Suprapubic skin (tissue), 4 donors: ENCODE measurements at regions not wholly inside any gene's neighbourhood (a gene's known extent, or its start where the extent isn't known, plus 50 kb on each side); places are given as distances from the start of the nearest gene placed in this dataset.

Source experiments
- DNase-seq, 2 donors: peaks; one replicate each; pipeline ENCODE4 v3.0.0-alpha.2; 2019; ENCODE audit warnings: low spot score in 2 of 2
- H3K27ac ChIP-seq: fragments of 200-600 bp; sonication (generic); one replicate; pipeline ENCODE4 v1.5.1; 2019
- H3K27me3 ChIP-seq: fragments of 200-600 bp; sonication (generic); one replicate; pipeline ENCODE4 v1.5.1; 2019
- H3K36me3 ChIP-seq: fragments of 200-600 bp; sonication (generic); one replicate; pipeline ENCODE4 v1.5.1; 2019
- H3K4me1 ChIP-seq: fragments of 200-600 bp; sonication (generic); one replicate; pipeline ENCODE4 v1.5.1; 2019
- H3K4me3 ChIP-seq: fragments of 200-600 bp; sonication (generic); one replicate; pipeline ENCODE4 v1.5.1; 2019; ENCODE audit warnings: mild to moderate bottlenecking
- H3K9me3 ChIP-seq: fragments of 200-600 bp; sonication (generic); one replicate; pipeline ENCODE4 v1.5.1; 2019
- EP300 ChIP-seq: sonication (generic); formaldehyde crosslinking; IDR thresholded peaks from one replicate; pipeline ENCODE4 v1.6.1; 2017; ENCODE audit warnings: antibody characterized with exemption
- POLR2A ChIP-seq, 2 donors: fragments of 450-650 bp; IDR thresholded peaks; one replicate each; pipeline ENCODE4 v1.6.1; 2017; ENCODE audit warnings: antibody characterized with exemption in 2 of 2, mild to moderate bottlenecking in 2 of 2, moderate library complexity in 2 of 2
- POLR2AphosphoS5 ChIP-seq, 3 donors: sonication (generic); formaldehyde crosslinking; IDR thresholded peaks; one replicate each; pipeline ENCODE4 v1.6.1; 2017; ENCODE audit warnings: antibody characterized with exemption in 3 of 3
- WGBS: methylation state at CpG from one replicate; pipeline ENCODE4 v1.1.5; 2018; 5-methylcytosine and 5-hydroxymethylcytosine counted together
- TF ChIP-seq, protein P1 (sequence below), 2 donors: fragments of 200-600 bp in 1 of 2; fragments of 450-650 bp in 1 of 2; sonication (generic) in 1 of 2; IDR thresholded peaks; one replicate each; pipeline ENCODE4 v1.5.1; 2016 to 2019; ENCODE audit warnings: antibody characterized with exemption in 2 of 2, mild to moderate bottlenecking in 1 of 2, moderate library complexity in 1 of 2

- Histone ChIP-seq H3K9me3 (no peaks in the 10 kb centered on the region), H3K36me3 (no peaks in the 10 kb centered on the region), H3K4me3 (no peak overlapping the region), H3K27me3 (no peaks in the 10 kb centered on the region), H3K27ac (no peak overlapping the region), H3K4me1 (peaks cover 7% of the 10 kb centered on the region)
- 88% methylated on average over 4 of the region's 4 CpGs for WGBS
- DNase-seq, result no peak
- TF ChIP-seq, protein P1, sequence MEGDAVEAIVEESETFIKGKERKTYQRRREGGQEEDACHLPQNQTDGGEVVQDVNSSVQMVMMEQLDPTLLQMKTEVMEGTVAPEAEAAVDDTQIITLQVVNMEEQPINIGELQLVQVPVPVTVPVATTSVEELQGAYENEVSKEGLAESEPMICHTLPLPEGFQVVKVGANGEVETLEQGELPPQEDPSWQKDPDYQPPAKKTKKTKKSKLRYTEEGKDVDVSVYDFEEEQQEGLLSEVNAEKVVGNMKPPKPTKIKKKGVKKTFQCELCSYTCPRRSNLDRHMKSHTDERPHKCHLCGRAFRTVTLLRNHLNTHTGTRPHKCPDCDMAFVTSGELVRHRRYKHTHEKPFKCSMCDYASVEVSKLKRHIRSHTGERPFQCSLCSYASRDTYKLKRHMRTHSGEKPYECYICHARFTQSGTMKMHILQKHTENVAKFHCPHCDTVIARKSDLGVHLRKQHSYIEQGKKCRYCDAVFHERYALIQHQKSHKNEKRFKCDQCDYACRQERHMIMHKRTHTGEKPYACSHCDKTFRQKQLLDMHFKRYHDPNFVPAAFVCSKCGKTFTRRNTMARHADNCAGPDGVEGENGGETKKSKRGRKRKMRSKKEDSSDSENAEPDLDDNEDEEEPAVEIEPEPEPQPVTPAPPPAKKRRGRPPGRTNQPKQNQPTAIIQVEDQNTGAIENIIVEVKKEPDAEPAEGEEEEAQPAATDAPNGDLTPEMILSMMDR (IDR thresholded peaks at IDR 0.05), result no peak
- TF ChIP-seq POLR2AphosphoS5 (IDR thresholded peaks at IDR 0.05) (no peak), EP300 (no peak), POLR2A (IDR thresholded peaks at IDR 0.05) (no peak)
These were observed 702.0 kb downstream of the CDH11 start for GRCh38 chr16:64419832-64420231.

DNA sequence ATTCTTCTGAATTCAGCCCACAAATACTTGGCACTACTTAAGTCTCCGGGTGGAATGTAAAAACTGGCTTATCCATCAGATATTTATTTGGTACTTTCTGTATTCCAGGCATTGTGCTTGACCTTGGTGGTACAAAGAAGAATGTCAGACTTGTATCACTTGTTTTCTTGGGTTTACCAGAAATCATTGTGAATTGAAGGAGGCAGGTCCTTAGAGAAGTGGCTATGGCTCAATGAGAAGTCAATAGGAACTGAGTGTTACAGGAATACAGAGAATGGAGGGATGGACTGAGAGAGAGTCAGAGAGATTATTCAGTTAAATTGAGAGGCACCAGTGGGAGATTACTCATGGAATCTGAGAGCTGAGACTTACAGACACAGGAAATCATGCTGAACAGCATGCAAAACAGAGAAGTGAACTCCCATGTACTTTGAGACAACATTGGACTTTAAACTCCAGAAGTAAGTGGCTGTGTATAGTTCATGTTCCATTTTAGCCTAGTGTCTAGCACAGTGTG lies 704.1 kb downstream of the CDH11 start:
- Histone ChIP-seq H3K27ac (peak overlapping the region; percentile 13), H3K9me3 (no peaks in the 10 kb centered on the region), H3K4me1 (peaks cover 10% of the 10 kb centered on the region), H3K36me3 (no peaks in the 10 kb centered on the region), H3K4me3 (no peak overlapping the region), H3K27me3 (no peaks in the 10 kb centered on the region)
- 36% methylated on average over 1 of the region's 1 CpG for WGBS
- TF ChIP-seq POLR2A (IDR thresholded peaks at IDR 0.05), result no peak
- TF ChIP-seq, protein P1 (IDR thresholded peaks at IDR 0.05), result no peak
- no peak for DNase-seq

DNA sequence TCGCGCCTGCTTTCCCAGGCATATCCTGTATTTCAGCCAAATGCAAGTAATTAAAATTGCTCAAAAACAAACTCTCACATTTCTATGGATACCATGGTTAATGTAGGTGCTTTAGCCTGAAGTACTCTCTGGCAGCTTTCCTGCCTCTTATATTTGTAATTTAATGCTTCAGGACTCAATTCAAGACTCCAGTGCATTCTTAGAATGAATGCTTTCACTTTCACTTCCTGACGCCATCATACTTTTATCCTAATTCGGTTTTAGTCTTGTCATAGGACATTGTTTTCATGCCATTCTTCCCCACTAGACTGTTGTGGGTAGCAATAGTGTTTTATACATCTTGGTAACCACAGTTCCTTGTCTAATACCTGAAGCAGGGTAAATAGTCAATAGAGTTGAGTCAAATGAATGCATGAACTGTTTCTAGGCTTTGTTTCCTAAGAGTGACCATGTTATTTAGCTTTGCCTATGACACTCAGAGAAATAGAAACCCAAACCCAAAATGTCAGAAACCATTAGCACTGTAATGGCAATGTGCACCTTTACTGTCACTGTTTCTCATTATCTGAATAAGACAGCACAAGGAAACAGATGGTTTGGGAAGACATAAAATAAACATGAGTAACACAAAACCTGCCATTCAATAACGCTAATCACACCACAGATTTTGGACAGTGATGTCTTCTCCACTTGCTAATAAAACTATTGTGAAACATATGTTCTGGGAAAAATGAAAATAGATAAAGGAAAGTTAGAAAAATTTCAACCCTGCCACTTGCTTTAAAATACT lies 705.5 kb downstream of the CDH11 start:
- no peak for TF ChIP-seq POLR2A (IDR thresholded peaks at IDR 0.05)
- no peak for TF ChIP-seq EP300
- no peak for TF ChIP-seq POLR2AphosphoS5 (IDR thresholded peaks at IDR 0.05)
- TF ChIP-seq, protein P1 (IDR thresholded peaks at IDR 0.05), result no peak
- WGBS, result 28% methylated on average over 5 of the region's 5 CpGs
- H3K4me1 ChIP-seq, result peaks cover 10% of the 10 kb centered on the region
- H3K4me3 ChIP-seq, result peak overlapping the region; percentile 31
- no peaks in the 10 kb centered on the region for H3K9me3 ChIP-seq
- no peaks in the 10 kb centered on the region for H3K36me3 ChIP-seq
- H3K27me3 ChIP-seq, result no peaks in the 10 kb centered on the region
- H3K27ac ChIP-seq, result no peak overlapping the region
- no peak for DNase-seq

DNA sequence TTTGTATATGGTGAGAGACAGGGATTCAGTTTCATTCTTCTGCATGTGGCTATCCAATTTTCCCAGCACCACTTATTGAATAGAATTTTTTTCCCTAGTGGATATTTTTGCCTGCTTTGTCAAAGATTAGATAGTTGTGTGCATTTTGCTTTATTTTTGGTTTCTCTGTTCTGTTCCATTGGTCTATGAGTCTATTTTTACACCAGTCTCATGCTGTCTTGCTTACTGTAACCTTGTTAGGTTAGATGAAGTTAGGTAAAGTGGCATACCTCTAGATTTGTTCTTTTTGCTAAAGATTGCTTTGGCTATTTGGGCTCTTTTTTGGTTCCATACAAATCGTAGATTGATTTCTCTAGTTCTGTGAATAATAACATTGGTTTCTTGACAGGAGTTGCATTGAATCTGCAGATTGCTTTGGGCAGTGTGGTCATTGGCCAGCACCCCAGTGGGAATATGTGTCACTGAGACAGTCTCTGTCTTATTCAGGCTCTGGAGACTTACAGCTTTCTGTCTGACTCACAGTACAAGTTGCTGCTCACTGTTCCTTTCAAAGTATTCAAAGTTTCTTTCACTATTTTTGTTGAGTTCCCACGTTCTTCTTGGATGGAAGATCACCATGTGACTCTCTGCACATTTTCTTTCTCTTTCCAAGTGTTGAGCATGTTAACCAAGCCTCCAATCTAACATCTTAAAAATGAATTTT lies 709.1 kb downstream of the CDH11 start:
- Histone ChIP-seq H3K36me3 (no peaks in the 10 kb centered on the region), H3K27ac (no peak overlapping the region), H3K9me3 (no peaks in the 10 kb centered on the region), H3K27me3 (no peaks in the 10 kb centered on the region), H3K4me1 (peaks cover 14% of the 10 kb centered on the region), H3K4me3 (no peak overlapping the region)
- TF ChIP-seq, protein P1 (IDR thresholded peaks at IDR 0.05), result no peak
- TF ChIP-seq POLR2A (IDR thresholded peaks at IDR 0.05) (no peak), EP300 (no peak), POLR2AphosphoS5 (IDR thresholded peaks at IDR 0.05) (no peak)
- DNase-seq, result no peak
- WGBS, result 48% methylated on average over 2 of the region's 2 CpGs

- Histone ChIP-seq H3K9me3 (no peaks in the 10 kb centered on the region), H3K36me3 (no peaks in the 10 kb centered on the region), H3K4me1 (peaks cover 6% of the 10 kb centered on the region), H3K4me3 (no peak overlapping the region), H3K27me3 (no peaks in the 10 kb centered on the region), H3K27ac (peak overlapping the region; percentile 47)
- 48% methylated on average over 1 of the region's 1 CpG for WGBS
- DNase-seq, result no peak
- TF ChIP-seq POLR2AphosphoS5 (IDR thresholded peaks at IDR 0.05), result no peak
- TF ChIP-seq, protein P1 (IDR thresholded peaks at IDR 0.05), result no peak
- no peak for TF ChIP-seq EP300
- TF ChIP-seq POLR2A (IDR thresholded peaks at IDR 0.05), result no peak
These were observed 711.6 kb downstream of the CDH11 start for GRCh38 chr16:64410306-64410705.
